Stimulated activated naive CD8-positive, alpha-beta T cell treated with anti-CD3 and anti-CD28 coated beads, Interleukin-15, amount 100 ng/mL, for 72 hours (primary cell): ENCODE measurements at regions not wholly inside any gene's neighbourhood (a gene's known extent, or its start where the extent isn't known, plus 50 kb on each side); places are given as distances from the start of the nearest gene placed in this dataset.

Experiments
- ATAC-seq: fragments of 150-1000 bp; cut with Tn5 transposase; 2 replicates; pipeline ENCODE4 v1.10.0; 2021; ENCODE audit warnings: mild to moderate bottlenecking, moderate library complexity
- DNase-seq, 2 donors: peaks; one replicate each; pipeline ENCODE4 v3.0.0; 2021 to 2022
- H3K27ac Mint-ChIP-seq, 2 donors: one replicate each; pipeline ENCODE4 v1.8.0; 2022; ENCODE audit warnings: mild to moderate bottlenecking in 2 of 2, mixed read lengths in 2 of 2, moderate library complexity in 2 of 2
- H3K27me3 Mint-ChIP-seq: one replicate; pipeline ENCODE4 v1.8.0; 2022; ENCODE audit warnings: mixed read lengths
- H3K4me1 Mint-ChIP-seq: one replicate; pipeline ENCODE4 v1.8.0; 2022; ENCODE audit warnings: mild to moderate bottlenecking, mixed read lengths
- H3K4me3 Mint-ChIP-seq, 2 donors: one replicate each; pipeline ENCODE4 v1.8.0; 2022; ENCODE audit warnings: mild to moderate bottlenecking in 2 of 2, mixed read lengths in 2 of 2, moderate library complexity in 1 of 2
- H3K9me3 Mint-ChIP-seq, 2 donors: one replicate each; pipeline ENCODE4 v1.8.0; 2022; ENCODE audit warnings: mixed read lengths in 2 of 2

GRCh38 chr13:33696530-33696929 lies 121.4 kb upstream of the RFC3 start:
- Mint-ChIP-seq H3K4me1 (no peaks in the 10 kb centered on the region), H3K9me3 (no peaks in the 10 kb centered on the region), H3K27ac (no peak overlapping the region), H3K27me3 (peaks cover 12% of the 10 kb centered on the region), H3K4me3 (no peak overlapping the region)
- DNase-seq (no peak), ATAC-seq (no peak)

GRCh38 chr13:33697926-33698325 lies 120.0 kb upstream of the RFC3 start:
- DNase-seq (no peak), ATAC-seq (no peak)
- Mint-ChIP-seq H3K27ac (no peak overlapping the region), H3K9me3 (no peaks in the 10 kb centered on the region), H3K4me1 (no peaks in the 10 kb centered on the region), H3K4me3 (no peak overlapping the region), H3K27me3 (peaks cover 24% of the 10 kb centered on the region)

GRCh38 chr13:33707449-33707848 lies 110.5 kb upstream of the RFC3 start:
- Mint-ChIP-seq H3K27ac (peak overlapping the region in 1 of 2 donors; percentile 42), H3K27me3 (peaks cover 51% of the 10 kb centered on the region), H3K4me3 (no peak overlapping the region), H3K9me3 (peaks cover 26 to 32% of the 10 kb centered on the region in 2 donors), H3K4me1 (no peaks in the 10 kb centered on the region)
- DNase-seq, result no peak
- ATAC-seq, result no peak

- H3K9me3 Mint-ChIP-seq, result peaks cover 22 to 23% of the 10 kb centered on the region in 2 donors
- H3K4me1 Mint-ChIP-seq, result no peaks in the 10 kb centered on the region
- no peak overlapping the region for H3K4me3 Mint-ChIP-seq
- peaks cover 46% of the 10 kb centered on the region for H3K27me3 Mint-ChIP-seq
- DNase-seq, result no peak
- no peak for ATAC-seq
- H3K27ac Mint-ChIP-seq, result no peak overlapping the region
These were observed 107.0 kb upstream of the RFC3 start for GRCh38 chr13:33710924-33711323.

- H3K27me3 Mint-ChIP-seq, result peaks cover 42% of the 10 kb centered on the region
- DNase-seq (no peak), ATAC-seq (no peak)
These were observed 106.5 kb upstream of the RFC3 start for GRCh38 chr13:33711436-33711835.

GRCh38 chr13:33717775-33718174 lies 100.2 kb upstream of the RFC3 start:
- peaks cover 11% of the 10 kb centered on the region for H3K4me1 Mint-ChIP-seq
- H3K9me3 Mint-ChIP-seq, result peaks cover 8% of the 10 kb centered on the region in 2 donors
- DNase-seq (no peak), ATAC-seq (no peak)
- H3K27ac Mint-ChIP-seq, result no peak overlapping the region
- H3K4me3 Mint-ChIP-seq, result no peak overlapping the region
- peaks cover 12% of the 10 kb centered on the region for H3K27me3 Mint-ChIP-seq

More at GRCh38 chr13:33711436-33711835, 106.5 kb upstream of the RFC3 start:
- Mint-ChIP-seq H3K27ac (no peak overlapping the region), H3K4me1 (no peaks in the 10 kb centered on the region), H3K4me3 (no peak overlapping the region), H3K9me3 (peaks cover 17 to 19% of the 10 kb centered on the region in 2 donors)

GRCh38 chr13:33721724-33722123 lies 96.2 kb upstream of the RFC3 start:
- H3K4me3 Mint-ChIP-seq, result no peak overlapping the region
- no peaks in the 10 kb centered on the region for H3K27me3 Mint-ChIP-seq
- H3K9me3 Mint-ChIP-seq, result no peaks in the 10 kb centered on the region
- no peak overlapping the region for H3K27ac Mint-ChIP-seq
- no peak for DNase-seq
- peaks cover 21% of the 10 kb centered on the region for H3K4me1 Mint-ChIP-seq
- ATAC-seq, result no peak

- H3K4me1 Mint-ChIP-seq, result peaks cover 21% of the 10 kb centered on the region
- DNase-seq, result no peak
- H3K4me3 Mint-ChIP-seq, result peak overlapping the region in 1 of 2 donors; percentile 5
- peak; percentile 23 for ATAC-seq
- H3K27ac Mint-ChIP-seq, result peak overlapping the region in 1 of 2 donors; percentile 49
- H3K9me3 Mint-ChIP-seq, result no peaks in the 10 kb centered on the region
- H3K27me3 Mint-ChIP-seq, result no peaks in the 10 kb centered on the region
These were observed 95.6 kb upstream of the RFC3 start for GRCh38 chr13:33722216-33722915.

- Mint-ChIP-seq H3K27me3 (no peaks in the 10 kb centered on the region), H3K4me1 (peaks cover 21% of the 10 kb centered on the region), H3K4me3 (no peak overlapping the region), H3K27ac (no peak overlapping the region), H3K9me3 (no peaks in the 10 kb centered on the region)
- ATAC-seq (no peak), DNase-seq (no peak)
These were observed 94.6 kb upstream of the RFC3 start for GRCh38 chr13:33723365-33723764.

- Mint-ChIP-seq H3K9me3 (no peaks in the 10 kb centered on the region), H3K27ac (peak overlapping the region; percentile 12 to 23), H3K27me3 (no peaks in the 10 kb centered on the region), H3K4me3 (peak overlapping the region in 1 of 2 donors; percentile 55), H3K4me1 (peaks cover 21% of the 10 kb centered on the region)
- peak; percentile 52 to 63 for DNase-seq
- ATAC-seq, result peak; percentile 88
These were observed 94.0 kb upstream of the RFC3 start for GRCh38 chr13:33723772-33724435.

GRCh38 chr13:33725340-33725739 lies 92.6 kb upstream of the RFC3 start:
- no peak for ATAC-seq
- Mint-ChIP-seq H3K27me3 (no peaks in the 10 kb centered on the region), H3K27ac (no peak overlapping the region), H3K9me3 (no peaks in the 10 kb centered on the region), H3K4me1 (peaks cover 21% of the 10 kb centered on the region), H3K4me3 (no peak overlapping the region)
- DNase-seq, result no peak

GRCh38 chr13:33727297-33728083 lies 90.5 kb upstream of the RFC3 start:
- no peaks in the 10 kb centered on the region for H3K27me3 Mint-ChIP-seq
- ATAC-seq, result no peak
- no peak overlapping the region for H3K4me3 Mint-ChIP-seq
- H3K9me3 Mint-ChIP-seq, result no peaks in the 10 kb centered on the region
- peaks cover 10% of the 10 kb centered on the region for H3K4me1 Mint-ChIP-seq
- no peak overlapping the region for H3K27ac Mint-ChIP-seq
- no peak for DNase-seq

- H3K9me3 Mint-ChIP-seq, result no peaks in the 10 kb centered on the region
- no peak overlapping the region for H3K4me3 Mint-ChIP-seq
- H3K27ac Mint-ChIP-seq, result no peak overlapping the region
- DNase-seq, result no peak
- no peak for ATAC-seq
- H3K27me3 Mint-ChIP-seq, result no peaks in the 10 kb centered on the region
- H3K4me1 Mint-ChIP-seq, result peaks cover 5% of the 10 kb centered on the region
These were observed 89.5 kb upstream of the RFC3 start for GRCh38 chr13:33728271-33729037.

- Mint-ChIP-seq H3K27me3 (no peaks in the 10 kb centered on the region), H3K4me3 (no peak overlapping the region), H3K9me3 (no peaks in the 10 kb centered on the region), H3K4me1 (no peaks in the 10 kb centered on the region), H3K27ac (no peak overlapping the region)
- DNase-seq (no peak), ATAC-seq (no peak)
These were observed 87.8 kb upstream of the RFC3 start for GRCh38 chr13:33730147-33730546.

GRCh38 chr13:33730619-33731018 lies 87.3 kb upstream of the RFC3 start:
- no peaks in the 10 kb centered on the region for H3K9me3 Mint-ChIP-seq
- H3K27me3 Mint-ChIP-seq, result no peaks in the 10 kb centered on the region
- no peaks in the 10 kb centered on the region for H3K4me1 Mint-ChIP-seq
- no peak overlapping the region for H3K4me3 Mint-ChIP-seq
- no peak for ATAC-seq
- DNase-seq, result no peak
- H3K27ac Mint-ChIP-seq, result peak overlapping the region in 1 of 2 donors; percentile 83
